Mucosa of descending colon (tissue), 3 donors: ENCODE measurements at regions not wholly inside any gene's neighbourhood (a gene's known extent, or its start where the extent isn't known, plus 50 kb on each side); places are given as distances from the start of the nearest gene placed in this dataset.

Experiments used
- ATAC-seq: fragments of 200-7000 bp; cut with Tn5 transposase; one replicate; pipeline ENCODE4 v1.9.1; 2020; ENCODE audit warnings: mild to moderate bottlenecking, moderate library complexity
- DNase-seq, 3 donors: peaks; one replicate each; pipeline ENCODE4 v3.0.0-alpha.2; 2020
- H3K36me3 ChIP-seq: fragments of 200-600 bp; one replicate; pipeline ENCODE4 v1.8.0; 2021; ENCODE audit warnings: low read depth, mild to moderate bottlenecking
- H3K4me1 ChIP-seq: fragments of 200-600 bp; one replicate; pipeline ENCODE4 v1.8.0; 2021; ENCODE audit warnings: low read depth, mild to moderate bottlenecking
- H3K4me3 ChIP-seq: fragments of 200-600 bp; one replicate; pipeline ENCODE4 v1.8.0; 2021; ENCODE audit warnings: mild to moderate bottlenecking
- H3K9me3 ChIP-seq: fragments of 200-600 bp; one replicate; pipeline ENCODE4 v1.8.0; 2021; ENCODE audit warnings: mild to moderate bottlenecking
- intact Hi-C, 2 donors: fragments of 100-400 bp; cut with DNase I in 1 of 2; cut with micrococcal nuclease in 1 of 2; formaldehyde crosslinking; loops; one replicate each; pipeline versions ENCODE4 v1.11.0 to v1.11.1; 2022; cut with DNase I, micrococcal nuclease
- TF ChIP-seq, protein P1 (sequence below): fragments of 200-600 bp; IDR thresholded peaks from one replicate; pipeline ENCODE4 v1.8.0; 2022; ENCODE audit warnings: antibody characterized with exemption, mild to moderate bottlenecking
- donor health status: DM: no; HTN: no; CAD: no; lungs with moderate emphysema.
- donor health status: DM: no; HTN: no; CAD: no.
- donor health status: DM: no; HTN: yes; CAD: no.

- intact Hi-C loops: no loop called here
- DNase-seq: no peak
- H3K4me3 ChIP-seq: no peak overlapping the region
- TF ChIP-seq, protein P1, sequence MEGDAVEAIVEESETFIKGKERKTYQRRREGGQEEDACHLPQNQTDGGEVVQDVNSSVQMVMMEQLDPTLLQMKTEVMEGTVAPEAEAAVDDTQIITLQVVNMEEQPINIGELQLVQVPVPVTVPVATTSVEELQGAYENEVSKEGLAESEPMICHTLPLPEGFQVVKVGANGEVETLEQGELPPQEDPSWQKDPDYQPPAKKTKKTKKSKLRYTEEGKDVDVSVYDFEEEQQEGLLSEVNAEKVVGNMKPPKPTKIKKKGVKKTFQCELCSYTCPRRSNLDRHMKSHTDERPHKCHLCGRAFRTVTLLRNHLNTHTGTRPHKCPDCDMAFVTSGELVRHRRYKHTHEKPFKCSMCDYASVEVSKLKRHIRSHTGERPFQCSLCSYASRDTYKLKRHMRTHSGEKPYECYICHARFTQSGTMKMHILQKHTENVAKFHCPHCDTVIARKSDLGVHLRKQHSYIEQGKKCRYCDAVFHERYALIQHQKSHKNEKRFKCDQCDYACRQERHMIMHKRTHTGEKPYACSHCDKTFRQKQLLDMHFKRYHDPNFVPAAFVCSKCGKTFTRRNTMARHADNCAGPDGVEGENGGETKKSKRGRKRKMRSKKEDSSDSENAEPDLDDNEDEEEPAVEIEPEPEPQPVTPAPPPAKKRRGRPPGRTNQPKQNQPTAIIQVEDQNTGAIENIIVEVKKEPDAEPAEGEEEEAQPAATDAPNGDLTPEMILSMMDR: no peak
- no peaks in the 10 kb centered on the region for H3K36me3 ChIP-seq
- no peak for ATAC-seq
- peaks cover 11% of the 10 kb centered on the region for H3K4me1 ChIP-seq
- no peaks in the 10 kb centered on the region for H3K9me3 ChIP-seq
Observed at GRCh38 chr9:129321286-129322021, 143.4 kb upstream of the IER5L start.

- no peak overlapping the region for H3K4me3 ChIP-seq
Observed at GRCh38 chr9:129320575-129321285, 142.7 kb upstream of the IER5L start.

DNA sequence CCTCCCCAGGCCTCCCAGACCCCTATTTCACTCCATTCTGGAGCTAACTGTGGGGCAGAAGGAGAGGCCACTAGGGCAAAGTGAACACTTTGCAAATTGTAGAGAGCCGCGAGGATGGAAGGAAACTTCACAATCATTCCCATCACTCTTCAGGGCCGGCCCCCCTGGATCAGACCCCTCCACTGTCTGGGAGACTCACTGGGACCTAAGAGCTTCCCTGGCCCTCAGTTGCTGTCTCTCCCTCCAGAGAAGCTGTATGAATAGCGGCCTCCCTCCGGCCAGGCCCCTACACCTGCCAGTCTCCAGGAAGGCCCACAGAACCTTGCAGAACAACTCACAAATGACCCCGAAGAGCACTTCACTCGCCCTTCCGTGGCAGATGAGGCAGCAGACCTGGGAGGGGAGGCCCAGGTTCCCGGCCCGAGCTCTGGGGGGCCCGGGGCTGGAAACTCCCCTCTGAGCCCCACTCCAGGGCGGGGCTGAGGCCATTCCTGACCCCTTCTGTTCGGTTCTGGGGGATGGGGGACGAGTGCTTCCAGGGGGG, 141.9 kb upstream of the IER5L start:
- intact Hi-C loops: no loop called here
- Histone ChIP-seq H3K4me3 (no peak overlapping the region), H3K9me3 (no peaks in the 10 kb centered on the region), H3K36me3 (no peaks in the 10 kb centered on the region), H3K4me1 (peaks cover 11% of the 10 kb centered on the region)
- DNase-seq (no peak), ATAC-seq (no peak)
- TF ChIP-seq, protein P1: no peak

More at GRCh38 chr9:129320575-129321285, 142.7 kb upstream of the IER5L start:
- Histone ChIP-seq H3K36me3 (no peaks in the 10 kb centered on the region), H3K9me3 (no peaks in the 10 kb centered on the region), H3K4me1 (peaks cover 11% of the 10 kb centered on the region)
- peak; percentile 79 for ATAC-seq
- DNase-seq: peak in 2 of 3 donors; percentile 56 to 60
- TF ChIP-seq, protein P1: no peak
- intact Hi-C loops: no loop called here

DNA sequence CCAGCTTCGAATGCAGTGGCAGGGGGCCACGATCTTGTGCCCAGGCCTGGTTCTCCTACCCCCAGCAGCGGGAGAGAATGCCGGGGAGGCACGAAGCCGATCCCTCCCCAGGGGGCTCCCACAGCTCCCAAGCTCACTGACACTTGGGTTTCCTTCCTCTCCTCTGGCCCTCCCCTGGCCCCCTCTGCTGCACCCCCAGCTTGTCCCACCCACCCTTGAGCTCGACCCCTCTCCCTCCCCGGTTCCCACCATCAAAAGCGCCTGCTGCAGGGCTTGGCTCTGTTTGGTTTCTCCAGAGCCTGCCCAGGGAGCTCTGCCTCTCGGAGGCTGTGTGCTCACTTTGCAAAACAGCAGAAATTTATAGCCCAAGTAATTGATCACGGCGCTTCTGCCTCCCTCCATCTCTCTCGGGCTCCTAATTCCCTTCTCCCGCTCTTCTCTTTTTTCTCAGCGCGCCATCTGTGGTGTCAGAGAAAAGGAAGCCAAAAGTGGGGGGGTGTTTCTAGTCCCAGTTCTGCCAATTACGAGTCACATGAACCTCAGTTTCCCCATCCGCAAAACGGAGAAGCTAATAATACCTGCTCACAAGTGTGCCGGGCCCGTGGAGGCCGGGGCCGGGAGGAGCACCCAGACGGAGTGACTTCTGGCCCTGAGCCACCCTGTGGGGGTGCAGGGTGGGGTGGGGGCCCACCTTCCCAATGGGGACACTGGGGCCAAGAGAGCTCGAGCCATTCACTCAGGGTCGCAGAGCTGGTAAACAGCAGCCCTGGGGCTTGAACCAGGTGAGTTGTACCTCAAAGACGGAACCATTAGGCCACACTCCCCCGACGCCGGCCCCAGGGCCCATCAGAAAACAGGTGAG, 141.2 kb upstream of the IER5L start:
- Histone ChIP-seq H3K36me3 (no peaks in the 10 kb centered on the region), H3K4me3 (no peak overlapping the region), H3K9me3 (no peaks in the 10 kb centered on the region), H3K4me1 (peaks cover 11% of the 10 kb centered on the region)
- ATAC-seq (no peak), DNase-seq (no peak)
- intact Hi-C loops: no loop called here
- TF ChIP-seq, protein P1: no peak
